Erythroblast (primary cell): ENCODE measurements at regions not wholly inside any gene's neighbourhood (a gene's known extent, or its start where the extent isn't known, plus 50 kb on each side); places are given as distances from the start of the nearest gene placed in this dataset.

Experiments used
- GATA1 ChIP-seq: IDR thresholded peaks from 2 replicates; pipeline ENCODE4 v1.6.1; 2011; ENCODE audit warnings: low read depth, mild to moderate bottlenecking, control low read depth, low read length, moderate library complexity
- POLR2A ChIP-seq: IDR thresholded peaks from 2 replicates; pipeline ENCODE4 v1.6.1; 2011; ENCODE audit warnings: mild to moderate bottlenecking, low read length

DNA sequence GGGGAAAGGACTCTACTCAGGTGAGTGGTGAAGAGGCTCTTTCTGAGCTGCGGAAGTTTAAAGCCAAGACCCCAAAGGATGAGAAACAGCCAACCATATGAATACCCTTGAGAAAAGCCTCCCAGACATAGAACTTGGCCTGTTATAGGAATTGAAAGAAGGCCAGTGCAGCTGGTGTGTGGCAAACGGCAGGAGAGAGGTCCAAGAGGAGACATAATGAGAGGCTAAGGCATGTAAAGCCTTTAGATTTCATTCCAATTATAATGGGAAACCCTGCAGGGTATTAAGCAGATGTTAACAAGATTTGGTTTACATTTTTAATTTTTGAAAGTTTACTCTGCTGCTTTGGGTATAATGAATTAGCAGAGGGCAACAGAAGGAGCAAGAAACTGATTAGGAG is 552.1 kb upstream of the FBXO33 start:
- no peak for TF ChIP-seq POLR2A
- TF ChIP-seq GATA1: no peak
